Thyroid gland (tissue), 4 donors: ENCODE measurements at regions not wholly inside any gene's neighbourhood (a gene's known extent, or its start where the extent isn't known, plus 50 kb on each side); places are given as distances from the start of the nearest gene placed in this dataset.

Experiments used
- POLR2A ChIP-seq, 2 donors: fragments of 450-650 bp; IDR thresholded peaks; one replicate each; pipeline ENCODE4 v1.6.1; 2017; ENCODE audit warnings: antibody characterized with exemption in 2 of 2, mild to moderate bottlenecking in 2 of 2, moderate library complexity in 1 of 2
- TF ChIP-seq, protein P1 (sequence below), 6 experiments: fragments of 200-600 bp in 3 of 6; fragments of 450-650 bp in 3 of 6; sonication (generic) in 3 of 6; IDR thresholded peaks; one replicate each; pipeline ENCODE4 v1.5.1; 2016 to 2019; ENCODE audit warnings: antibody characterized with exemption in 6 of 6, mild to moderate bottlenecking in 2 of 6, inconsistent platforms in 1 of 6, moderate library complexity in 1 of 6

GRCh38 chr2:222040333-222040732, 258.5 kb downstream of the PAX3 start:
- TF ChIP-seq, protein P1, sequence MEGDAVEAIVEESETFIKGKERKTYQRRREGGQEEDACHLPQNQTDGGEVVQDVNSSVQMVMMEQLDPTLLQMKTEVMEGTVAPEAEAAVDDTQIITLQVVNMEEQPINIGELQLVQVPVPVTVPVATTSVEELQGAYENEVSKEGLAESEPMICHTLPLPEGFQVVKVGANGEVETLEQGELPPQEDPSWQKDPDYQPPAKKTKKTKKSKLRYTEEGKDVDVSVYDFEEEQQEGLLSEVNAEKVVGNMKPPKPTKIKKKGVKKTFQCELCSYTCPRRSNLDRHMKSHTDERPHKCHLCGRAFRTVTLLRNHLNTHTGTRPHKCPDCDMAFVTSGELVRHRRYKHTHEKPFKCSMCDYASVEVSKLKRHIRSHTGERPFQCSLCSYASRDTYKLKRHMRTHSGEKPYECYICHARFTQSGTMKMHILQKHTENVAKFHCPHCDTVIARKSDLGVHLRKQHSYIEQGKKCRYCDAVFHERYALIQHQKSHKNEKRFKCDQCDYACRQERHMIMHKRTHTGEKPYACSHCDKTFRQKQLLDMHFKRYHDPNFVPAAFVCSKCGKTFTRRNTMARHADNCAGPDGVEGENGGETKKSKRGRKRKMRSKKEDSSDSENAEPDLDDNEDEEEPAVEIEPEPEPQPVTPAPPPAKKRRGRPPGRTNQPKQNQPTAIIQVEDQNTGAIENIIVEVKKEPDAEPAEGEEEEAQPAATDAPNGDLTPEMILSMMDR (IDR thresholded peaks at IDR 0.05), result no peak
- no peak for TF ChIP-seq POLR2A (IDR thresholded peaks at IDR 0.05)
